NCI-H146 (cell line): ENCODE measurements at regions not wholly inside any gene's neighbourhood (a gene's known extent, or its start where the extent isn't known, plus 50 kb on each side); places are given as distances from the start of the nearest gene placed in this dataset.

Experiments
- DNase-seq: peaks from one replicate; lab custom pipeline; 2025; lab: John Stamatoyannopoulos, UW

GRCh38 chr2:199627417-199627816 lies 169.7 kb upstream of the SATB2 start:
- no peak for DNase-seq

GRCh38 chr2:199624958-199625357 lies 167.2 kb upstream of the SATB2 start:
- no peak for DNase-seq

GRCh38 chr2:199612509-199613130 lies 154.9 kb upstream of the SATB2 start:
- no peak for DNase-seq

GRCh38 chr2:199607914-199608313 lies 150.2 kb upstream of the SATB2 start:
- DNase-seq, result no peak

GRCh38 chr2:199606193-199606780 lies 148.5 kb upstream of the SATB2 start:
- no peak for DNase-seq

GRCh38 chr2:199603721-199604291 lies 146.1 kb upstream of the SATB2 start:
- DNase-seq, result no peak

- DNase-seq, result no peak
These were observed 145.4 kb upstream of the SATB2 start for GRCh38 chr2:199602896-199603717.

GRCh38 chr2:199602271-199602895 lies 144.6 kb upstream of the SATB2 start:
- DNase-seq, result no peak

- DNase-seq, result peak; percentile 2
These were observed 138.8 kb upstream of the SATB2 start for GRCh38 chr2:199596549-199596948.

GRCh38 chr2:199594443-199594842 lies 136.7 kb upstream of the SATB2 start:
- no peak for DNase-seq

- DNase-seq, result no peak
These were observed 134.1 kb upstream of the SATB2 start for GRCh38 chr2:199591826-199592225.

GRCh38 chr2:199590321-199591203 lies 132.8 kb upstream of the SATB2 start:
- no peak for DNase-seq

- DNase-seq, result peak; percentile 0
These were observed 131.6 kb upstream of the SATB2 start for GRCh38 chr2:199589306-199589705.

GRCh38 chr2:199588054-199588453 lies 130.3 kb upstream of the SATB2 start:
- no peak for DNase-seq

- DNase-seq, result no peak
These were observed 128.9 kb upstream of the SATB2 start for GRCh38 chr2:199586646-199587045.

GRCh38 chr2:199583676-199584075 lies 125.9 kb upstream of the SATB2 start:
- no peak for DNase-seq

- DNase-seq, result no peak
These were observed 124.2 kb upstream of the SATB2 start for GRCh38 chr2:199581935-199582360.

- no peak for DNase-seq
These were observed 123.7 kb upstream of the SATB2 start for GRCh38 chr2:199581408-199581807.

- DNase-seq, result no peak
These were observed 117.7 kb upstream of the SATB2 start for GRCh38 chr2:199575416-199575815.

GRCh38 chr2:199572571-199572970 lies 114.8 kb upstream of the SATB2 start:
- no peak for DNase-seq

- no peak for DNase-seq
These were observed 113.2 kb upstream of the SATB2 start for GRCh38 chr2:199570934-199571333.
